OCI-LY3 (cell line): ENCODE measurements at regions not wholly inside any gene's neighbourhood (a gene's known extent, or its start where the extent isn't known, plus 50 kb on each side); places are given as distances from the start of the nearest gene placed in this dataset.
"Not testable (repeated sequence)": the region's sequence is repeated elsewhere in the genome, so short reads cannot be mapped to it uniquely, and the experiment has no call there.

Experiments
- H2AFZ ChIP-seq: fragments of 200-600, 300-600 bp; shearing (Covaris generic); 2 replicates; pipeline ENCODE4 v1.6.0; 2014; ENCODE audit warnings: antibody characterized with exemption, low read depth, low read length
- H3K27ac ChIP-seq: fragments of 200-600, 300-600 bp; sonication (generic); 2 replicates; pipeline ENCODE4 v1.5.1; 2014; ENCODE audit warnings: mild to moderate bottlenecking, low read length, moderate library complexity, mixed read lengths
- H3K27me3 ChIP-seq: fragments of 200-600, 300-600 bp; sonication (generic); 2 replicates; pipeline ENCODE4 v1.6.1; 2014; ENCODE audit warnings: low read depth, low read length, mixed read lengths
- H3K36me3 ChIP-seq: fragments of 200-600, 300-600 bp; sonication (generic); replicated peaks from 2 replicates; pipeline ENCODE3; 2014; ENCODE audit warnings: low read depth, low read length, mixed read lengths
- H3K4me1 ChIP-seq: fragments of 300-600, 200-600 bp; sonication (generic); 2 replicates; pipeline ENCODE4 v1.6.1; 2014; ENCODE audit warnings: low read length, mixed read lengths
- H3K4me2 ChIP-seq: fragments of 200-600, 300-600 bp; sonication (generic); 2 replicates; pipeline ENCODE4 v1.6.1; 2014; ENCODE audit warnings: low read length, mixed read lengths
- H3K4me3 ChIP-seq: fragments of 300-600, 200-600 bp; sonication (generic); 2 replicates; pipeline ENCODE4 v1.5.1; 2014; ENCODE audit warnings: antibody characterized with exemption, mild to moderate bottlenecking, low read length, moderate library complexity
- H3K79me2 ChIP-seq: fragments of 300-600, 200-600 bp; shearing (Covaris generic); 2 replicates; pipeline ENCODE4 v1.6.1; 2014; ENCODE audit warnings: mild to moderate bottlenecking, low read length, mixed read lengths
- H3K9ac ChIP-seq: fragments of 300-600, 200-600 bp; shearing (Covaris generic); 2 replicates; pipeline ENCODE4 v1.6.0; 2014; ENCODE audit warnings: mild to moderate bottlenecking, low read length, moderate library complexity
- H3K9me3 ChIP-seq: fragments of 200-600, 300-600 bp; shearing (Covaris generic); 2 replicates; pipeline ENCODE4 v1.6.1; 2014; ENCODE audit warnings: low read length, mixed read lengths; ENCODE audit not compliant: insufficient read depth
- H4K20me1 ChIP-seq: fragments of 200-600, 300-600 bp; sonication (generic); 2 replicates; pipeline ENCODE4 v1.6.1; 2016; ENCODE audit warnings: low read length, mixed read lengths; ENCODE audit not compliant: insufficient read depth
- EZH2phosphoT487 ChIP-seq: fragments of 200-600 bp; shearing (Covaris generic); IDR thresholded peaks from 2 replicates; pipeline ENCODE4 v1.6.1; 2018; ENCODE audit warnings: antibody characterized with exemption, mixed run types, low read depth
- TF ChIP-seq, protein P1 (sequence below): fragments of 200-600, 300-600 bp; sonication (generic); IDR thresholded peaks from 2 replicates; pipeline ENCODE4 v1.5.1; 2014; ENCODE audit warnings: antibody characterized with exemption, low read length, low read depth

DNA sequence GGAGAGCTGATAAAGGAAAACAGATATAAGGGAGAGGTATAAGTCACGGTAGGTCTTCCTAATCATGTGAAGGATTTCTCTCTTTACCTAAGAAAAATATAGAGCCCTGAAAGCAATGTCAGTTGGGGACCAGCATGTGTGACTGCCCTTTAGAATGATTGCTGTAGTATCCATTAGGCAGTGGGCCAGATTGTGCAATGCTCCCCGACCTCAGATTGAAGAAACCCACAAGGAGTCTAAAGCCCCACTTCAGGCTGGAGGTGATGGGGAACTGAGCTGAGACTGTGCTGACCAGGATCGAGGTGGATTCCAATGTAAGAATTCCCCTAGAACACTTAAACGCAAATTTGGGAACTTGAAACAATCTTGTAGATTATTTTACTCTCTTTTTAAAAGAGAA is 614.4 kb downstream of the LIG4 start:
- TF ChIP-seq EZH2phosphoT487, result no peak
- TF ChIP-seq, protein P1, sequence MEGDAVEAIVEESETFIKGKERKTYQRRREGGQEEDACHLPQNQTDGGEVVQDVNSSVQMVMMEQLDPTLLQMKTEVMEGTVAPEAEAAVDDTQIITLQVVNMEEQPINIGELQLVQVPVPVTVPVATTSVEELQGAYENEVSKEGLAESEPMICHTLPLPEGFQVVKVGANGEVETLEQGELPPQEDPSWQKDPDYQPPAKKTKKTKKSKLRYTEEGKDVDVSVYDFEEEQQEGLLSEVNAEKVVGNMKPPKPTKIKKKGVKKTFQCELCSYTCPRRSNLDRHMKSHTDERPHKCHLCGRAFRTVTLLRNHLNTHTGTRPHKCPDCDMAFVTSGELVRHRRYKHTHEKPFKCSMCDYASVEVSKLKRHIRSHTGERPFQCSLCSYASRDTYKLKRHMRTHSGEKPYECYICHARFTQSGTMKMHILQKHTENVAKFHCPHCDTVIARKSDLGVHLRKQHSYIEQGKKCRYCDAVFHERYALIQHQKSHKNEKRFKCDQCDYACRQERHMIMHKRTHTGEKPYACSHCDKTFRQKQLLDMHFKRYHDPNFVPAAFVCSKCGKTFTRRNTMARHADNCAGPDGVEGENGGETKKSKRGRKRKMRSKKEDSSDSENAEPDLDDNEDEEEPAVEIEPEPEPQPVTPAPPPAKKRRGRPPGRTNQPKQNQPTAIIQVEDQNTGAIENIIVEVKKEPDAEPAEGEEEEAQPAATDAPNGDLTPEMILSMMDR, result no peak
- Histone ChIP-seq H3K27ac (no peak overlapping the region), H3K9me3 (no peaks in the 10 kb centered on the region), H3K4me1 (0 out of 2 replicates have a peak, but pooled peaks cover 2% of the 10 kb centered on the region), H3K4me2 (no peak overlapping the region), H3K79me2 (no peaks in the 10 kb centered on the region), H3K4me3 (no peak overlapping the region), H3K36me3 (no peaks in the 10 kb centered on the region), H3K27me3 (no peaks in the 10 kb centered on the region), H4K20me1 (no peaks in the 10 kb centered on the region), H3K9ac (no peak overlapping the region), H2AFZ (no peak overlapping the region)

DNA sequence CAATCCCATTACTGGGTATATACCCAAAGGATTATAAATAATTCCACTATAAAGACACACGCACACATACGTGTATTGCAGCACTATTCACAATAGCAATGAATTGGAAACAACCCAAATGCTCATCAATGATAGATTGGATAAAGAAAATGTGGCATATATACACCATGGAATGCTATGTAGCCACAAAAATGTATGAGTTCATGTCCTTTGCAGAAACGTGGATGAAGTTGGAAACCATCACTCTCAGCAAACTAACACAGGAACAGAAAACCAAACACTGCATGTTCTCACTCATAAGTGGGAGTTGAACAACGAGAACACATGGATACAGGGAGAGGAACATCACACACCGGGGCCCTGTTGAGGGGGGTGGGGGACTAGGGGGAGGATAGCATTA is 619.0 kb downstream of the LIG4 start:
- not testable (repeated sequence) for H3K4me2 ChIP-seq, H3K4me1 ChIP-seq, H3K79me2 ChIP-seq

DNA sequence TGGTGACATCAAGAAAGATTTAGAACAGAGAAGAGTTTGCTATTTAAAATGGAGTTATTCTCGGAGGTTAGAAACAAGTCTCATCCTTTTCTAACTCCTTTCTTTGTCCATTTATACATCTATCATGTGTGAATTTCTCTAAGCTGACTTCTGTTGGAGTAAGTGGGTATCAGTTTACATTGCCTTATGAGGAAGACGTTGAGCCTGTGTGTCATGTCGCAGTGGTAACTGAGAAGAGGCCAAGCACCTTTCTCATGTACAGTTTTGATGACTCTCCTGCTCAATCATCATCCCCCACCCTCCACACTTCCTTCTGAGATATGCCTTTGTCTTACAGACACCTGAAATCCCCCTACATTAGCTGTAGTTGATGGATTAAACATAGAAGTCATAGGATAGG is 624.8 kb downstream of the LIG4 start:
- Histone ChIP-seq H3K27me3 (no peaks in the 10 kb centered on the region), H3K4me3 (no peak overlapping the region), H3K4me2 (no peak overlapping the region), H3K4me1 (no peaks in the 10 kb centered on the region), H2AFZ (no peak overlapping the region), H3K9me3 (no peaks in the 10 kb centered on the region), H3K79me2 (no peaks in the 10 kb centered on the region), H3K27ac (no peak overlapping the region), H3K9ac (no peak overlapping the region), H3K36me3 (no peaks in the 10 kb centered on the region), H4K20me1 (no peaks in the 10 kb centered on the region)
- TF ChIP-seq, protein P1, result no peak
- TF ChIP-seq EZH2phosphoT487, result no peak

More for the DNA sequence above, 619.0 kb downstream of the LIG4 start:
- H3K9ac ChIP-seq, H3K36me3 ChIP-seq, H4K20me1 ChIP-seq, H3K4me3 ChIP-seq, H3K9me3 ChIP-seq, H2AFZ ChIP-seq, H3K27me3 ChIP-seq, H3K27ac ChIP-seq: not testable (repeated sequence)

DNA sequence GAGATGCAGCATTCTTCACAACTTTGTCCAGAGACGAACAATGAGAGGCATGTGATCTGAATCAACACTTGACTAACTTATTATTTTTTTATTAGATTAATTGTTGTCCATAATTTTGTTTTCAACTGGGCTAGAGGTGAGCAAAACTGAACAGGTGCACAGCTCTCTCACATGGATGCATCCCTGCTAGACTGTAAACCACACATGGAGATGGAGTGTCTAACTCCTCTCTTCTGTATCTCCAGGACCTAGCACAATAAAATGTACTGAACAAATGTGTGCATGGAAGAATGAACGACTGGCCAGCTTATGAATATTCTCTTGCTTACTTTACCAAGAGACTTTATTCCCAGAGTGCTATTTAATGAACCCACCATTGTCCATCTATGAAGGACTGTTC is 627.7 kb downstream of the LIG4 start:
- Histone ChIP-seq H3K27ac (no peak overlapping the region), H3K36me3 (no peaks in the 10 kb centered on the region), H3K9me3 (no peaks in the 10 kb centered on the region), H3K4me2 (no peak overlapping the region), H2AFZ (no peak overlapping the region), H3K9ac (no peak overlapping the region), H3K79me2 (no peaks in the 10 kb centered on the region), H3K4me3 (no peak overlapping the region), H3K4me1 (no peaks in the 10 kb centered on the region), H3K27me3 (no peaks in the 10 kb centered on the region), H4K20me1 (no peaks in the 10 kb centered on the region)
- TF ChIP-seq, protein P1, result no peak
- TF ChIP-seq EZH2phosphoT487, result no peak

DNA sequence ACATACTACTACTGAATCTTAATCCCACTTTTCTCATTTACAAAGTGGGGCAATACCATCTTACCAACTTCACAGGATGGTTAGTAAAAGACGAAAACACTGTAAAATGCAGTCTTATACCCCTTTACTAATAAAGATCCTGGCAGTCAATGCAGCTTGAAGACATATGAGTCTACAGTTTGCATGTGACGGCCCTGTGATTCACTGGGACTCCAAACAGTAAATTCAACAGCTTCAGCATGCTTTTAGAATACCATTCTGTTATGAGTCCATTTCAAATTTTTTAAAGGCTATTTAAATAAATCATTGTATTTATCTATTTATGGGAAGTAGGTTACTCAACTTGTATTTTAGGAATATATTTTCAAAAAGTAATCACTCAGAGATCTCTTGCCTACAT is 629.1 kb downstream of the LIG4 start:
- Histone ChIP-seq H4K20me1 (no peaks in the 10 kb centered on the region), H3K79me2 (no peaks in the 10 kb centered on the region), H3K36me3 (no peaks in the 10 kb centered on the region), H3K4me2 (no peak overlapping the region), H3K4me1 (no peaks in the 10 kb centered on the region), H3K9me3 (no peaks in the 10 kb centered on the region), H3K9ac (no peak overlapping the region), H3K27ac (no peak overlapping the region), H3K4me3 (no peak overlapping the region), H2AFZ (no peak overlapping the region), H3K27me3 (no peaks in the 10 kb centered on the region)
- no peak for TF ChIP-seq EZH2phosphoT487
- TF ChIP-seq, protein P1, result no peak
